PC-3 (cell line): ENCODE measurements at regions not wholly inside any gene's neighbourhood (a gene's known extent, or its start where the extent isn't known, plus 50 kb on each side); places are given as distances from the start of the nearest gene placed in this dataset.

Experiments
- ATAC-seq: fragments of 200-7000 bp; cut with Tn5 transposase; 2 replicates; pipeline ENCODE4 v1.9.1; 2020; ENCODE audit warnings: mild to moderate bottlenecking, moderate library complexity
- BruUV-seq: library from RNA; stranded (reverse); fragments of 400-500 nt; replicated peaks from 2 replicates; lab custom pipeline; 2021; lab: Mats Ljungman, UMichigan
- CTCF ChIA-PET: fragments of 300-600 bp; sonication (Branson Sonifier 250); formaldehyde crosslinking; loops from one replicate; lab custom pipeline; 2022; ENCODE audit warnings: antibody characterized with exemption; lab: Charles Lee
- POLR2A ChIA-PET: fragments of 300-600 bp; sonication (Branson Sonifier 250); formaldehyde crosslinking; loops from one replicate; lab custom pipeline; 2022; ENCODE audit warnings: antibody characterized with exemption; ENCODE audit not compliant: unreplicated experiment; lab: Charles Lee
- DNase-seq: peaks from one replicate; pipeline ENCODE4 v3.0.0-alpha.2; 2015
- H2AFZ ChIP-seq: fragments of 300-600 bp; sonication (generic); 2 replicates; pipeline ENCODE4 v1.6.0; 2016; ENCODE audit warnings: antibody characterized with exemption, low read length
- H3F3A ChIP-seq: fragments of 300-600 bp; sonication (generic); one replicate; pipeline ENCODE4 v1.6.0; 2017; ENCODE audit warnings: antibody characterized with exemption, low read length, control low read depth, mild to moderate bottlenecking; ENCODE audit not compliant: unreplicated experiment
- H3K27ac ChIP-seq: fragments of 300-600 bp; sonication (generic); 2 replicates; pipeline ENCODE4 v1.5.1; 2016; ENCODE audit warnings: mild to moderate bottlenecking, low read length
- H3K27me3 ChIP-seq: fragments of 300-600 bp; sonication (generic); 2 replicates; pipeline ENCODE4 v1.6.1; 2016; ENCODE audit warnings: low read length, mixed read lengths
- H3K36me3 ChIP-seq: fragments of 300-600 bp; sonication (generic); 2 replicates; pipeline ENCODE4 v1.6.1; 2016; ENCODE audit warnings: low read depth, mixed run types, low read length, mixed read lengths
- H3K4me1 ChIP-seq: fragments of 300-600 bp; sonication (generic); 2 replicates; pipeline ENCODE4 v1.5.1; 2016; ENCODE audit warnings: low read length; ENCODE audit not compliant: insufficient read depth
- H3K4me2 ChIP-seq: fragments of 300-600 bp; sonication (generic); 2 replicates; pipeline ENCODE4 v1.6.0; 2016; ENCODE audit warnings: low read length
- H3K4me3 ChIP-seq: fragments of 300-600 bp; sonication (generic); 2 replicates; pipeline ENCODE4 v1.5.1; 2016; ENCODE audit warnings: mild to moderate bottlenecking, low read length, mixed read lengths
- H3K79me2 ChIP-seq: fragments of 300-600 bp; sonication (generic); 2 replicates; pipeline ENCODE4 v1.6.1; 2017; ENCODE audit warnings: low read length, mixed read lengths
- H3K9ac ChIP-seq: fragments of 300-600 bp; sonication (generic); 2 replicates; pipeline ENCODE4 v1.6.0; 2016; ENCODE audit warnings: mild to moderate bottlenecking, low read length
- H3K9me2 ChIP-seq: fragments of 300-600 bp; sonication (generic); replicated peaks from 2 replicates; pipeline ENCODE4 v1.6.1; 2016; ENCODE audit warnings: mixed run types, low read length, mixed read lengths
- H3K9me3 ChIP-seq: fragments of 300-600 bp; sonication (generic); 2 replicates; pipeline ENCODE4 v1.6.1; 2016; ENCODE audit warnings: low read length, mixed read lengths
- H4K20me1 ChIP-seq: fragments of 300-600 bp; sonication (generic); 2 replicates; pipeline ENCODE4 v1.6.1; 2016; ENCODE audit warnings: low read length, mixed read lengths
- CTCF ChIP-seq: fragments of 300-600 bp; sonication (generic); conservative IDR thresholded peaks from 2 replicates; pipeline ENCODE4 v1.5.1; 2017; ENCODE audit warnings: antibody characterized with exemption, low read depth, mild to moderate bottlenecking, low read length
- EZH2 ChIP-seq: fragments of 300-600 bp; sonication (generic); IDR thresholded peaks from one replicate; pipeline ENCODE4 v1.6.1; 2017; ENCODE audit warnings: antibody characterized with exemption, mild to moderate bottlenecking, low read length; ENCODE audit not compliant: unreplicated experiment
- EZH2phosphoT487 ChIP-seq: fragments of 300-600 bp; sonication (generic); IDR thresholded peaks from 2 replicates; pipeline ENCODE4 v1.6.1; 2018; ENCODE audit warnings: mild to moderate bottlenecking, antibody characterized with exemption, low read length, borderline replicate concordance
- intact Hi-C: fragments of 100-400 bp; cut with micrococcal nuclease; formaldehyde crosslinking; loops from 2 replicates; pipeline ENCODE4 v1.9.0; 2023

DNA sequence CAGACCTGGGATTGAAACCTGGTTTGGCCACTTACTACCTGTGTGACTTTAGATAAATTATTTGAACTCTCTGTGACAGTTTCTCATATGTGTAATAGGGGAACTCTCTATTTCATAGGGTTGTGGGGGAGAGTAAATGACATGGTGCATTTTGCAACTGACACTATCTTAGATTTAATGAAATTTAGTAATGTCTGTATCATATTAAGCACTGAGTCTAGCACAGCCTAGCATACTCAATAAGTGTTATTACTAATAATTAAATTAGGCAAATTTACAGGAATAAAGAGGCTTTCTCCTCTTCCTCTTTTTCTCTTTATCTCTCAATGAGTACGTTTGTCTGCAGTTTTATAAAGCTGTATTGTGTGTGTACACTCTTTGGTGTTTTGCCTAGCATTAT, 80.2 kb upstream of the MACF1 start:
- no peaks in the 10 kb centered on the region for H3K36me3 ChIP-seq

GRCh38 chr1:39127513-39127912, 77.0 kb upstream of the MACF1 start:
- TF ChIP-seq CTCF (no peak), EZH2phosphoT487 (no peak), EZH2 (no peak)
- no peaks in the 10 kb centered on the region for H3K9me3 ChIP-seq
- CTCF ChIA-PET: no interaction called here
- peaks cover 55% of the 10 kb centered on the region for H3K79me2 ChIP-seq
- peaks cover 6% of the 10 kb centered on the region for H3F3A ChIP-seq
- no peaks in the 10 kb centered on the region for H4K20me1 ChIP-seq
- POLR2A ChIA-PET: no interaction called here
- DNase-seq (no peak), ATAC-seq (no peak)
- no peak overlapping the region for H3K9ac ChIP-seq
- no peaks in the 10 kb centered on the region for H3K27me3 ChIP-seq
- no peak overlapping the region for H3K27ac ChIP-seq
- no peak overlapping the region for H2AFZ ChIP-seq
- no peak overlapping the region for H3K4me2 ChIP-seq
- peaks cover 43% of the 10 kb centered on the region for H3K4me1 ChIP-seq
- H3K9me2 ChIP-seq: no peaks in the 10 kb centered on the region
- intact Hi-C loops: no loop called here
- H3K36me3 ChIP-seq: no peaks in the 10 kb centered on the region
- no TSS peak for BruUV-seq
- no peak overlapping the region for H3K4me3 ChIP-seq

More for the DNA sequence above, 80.2 kb upstream of the MACF1 start:
- CTCF ChIA-PET: no interaction called here
- no peaks in the 10 kb centered on the region for H3K9me3 ChIP-seq
- DNase-seq (no peak), ATAC-seq (no peak)
- peaks cover 61% of the 10 kb centered on the region for H3K79me2 ChIP-seq
- intact Hi-C loops: no loop called here
- H4K20me1 ChIP-seq: no peaks in the 10 kb centered on the region
- POLR2A ChIA-PET: no interaction called here
- H3K27ac ChIP-seq: no peak overlapping the region
- no peak for TF ChIP-seq EZH2
- no peak for TF ChIP-seq CTCF
- TF ChIP-seq EZH2phosphoT487: no peak
- no peak overlapping the region for H3K9ac ChIP-seq
- no peak overlapping the region for H3K4me3 ChIP-seq
- BruUV-seq: no TSS peak
- H3K4me2 ChIP-seq: no peak overlapping the region
- H3K27me3 ChIP-seq: no peaks in the 10 kb centered on the region
- H2AFZ ChIP-seq: no peak overlapping the region
- H3K9me2 ChIP-seq: no peaks in the 10 kb centered on the region
- H3K4me1 ChIP-seq: peaks cover 13% of the 10 kb centered on the region
- H3F3A ChIP-seq: no peaks in the 10 kb centered on the region

DNA sequence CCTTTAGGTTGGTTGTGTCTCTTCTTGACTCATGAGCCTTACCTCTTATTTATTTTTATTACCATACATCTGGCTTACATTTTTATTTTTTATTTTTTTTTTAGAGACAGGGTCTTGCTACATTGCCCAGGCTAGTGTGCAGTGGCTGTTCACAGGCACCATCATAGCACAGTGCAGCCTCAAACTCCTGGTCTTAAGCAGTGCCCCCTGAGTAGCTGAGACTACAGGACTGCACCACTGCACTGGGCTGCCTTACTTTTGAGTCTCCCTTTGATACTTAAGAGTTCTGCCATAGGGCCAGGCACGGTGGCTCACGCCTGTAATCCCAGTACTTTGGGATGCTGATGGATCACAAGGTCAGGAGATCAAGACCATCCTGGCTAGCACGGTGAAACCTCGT, 76.4 kb upstream of the MACF1 start:
- no peak overlapping the region for H3K9ac ChIP-seq
- H3K27ac ChIP-seq: no peak overlapping the region
- H3K27me3 ChIP-seq: no peaks in the 10 kb centered on the region
- H3K79me2 ChIP-seq: peaks cover 55% of the 10 kb centered on the region
- no peaks in the 10 kb centered on the region for H3K9me2 ChIP-seq
- ATAC-seq (no peak), DNase-seq (no peak)
- H3K36me3 ChIP-seq: no peaks in the 10 kb centered on the region
- H3K4me2 ChIP-seq: no peak overlapping the region
- H3K4me3 ChIP-seq: no peak overlapping the region
- H4K20me1 ChIP-seq: no peaks in the 10 kb centered on the region
- intact Hi-C loops: no loop called here
- ChIA-PET CTCF (no interaction called here), POLR2A (no interaction called here)
- TF ChIP-seq EZH2: no peak
- no peaks in the 10 kb centered on the region for H3K9me3 ChIP-seq
- BruUV-seq: no TSS peak
- H3K4me1 ChIP-seq: peaks cover 50% of the 10 kb centered on the region
- peaks cover 6% of the 10 kb centered on the region for H3F3A ChIP-seq
- no peak overlapping the region for H2AFZ ChIP-seq
